MG63 (cell line): ENCODE measurements at regions not wholly inside any gene's neighbourhood (a gene's known extent, or its start where the extent isn't known, plus 50 kb on each side); places are given as distances from the start of the nearest gene placed in this dataset.
A peak's percentile ranks its signal among the peaks of the same experiment; 100 is the strongest.
"Not testable (repeated sequence)": the region's sequence is repeated elsewhere in the genome, so short reads cannot be mapped to it uniquely, and the experiment has no call there.

ENCODE experiments used
- DNase-seq: peaks from one replicate; pipeline ENCODE4 v3.0.0-alpha.2; 2020
- H3K27me3 ChIP-seq: fragments of 250-450 bp; sonication (Bioruptor Pico); 2 replicates; pipeline ENCODE4 v1.5.1; 2020; ENCODE audit warnings: mild to moderate bottlenecking, moderate library complexity
- H3K36me3 ChIP-seq: fragments of 250-450 bp; sonication (Bioruptor Pico); 2 replicates; pipeline ENCODE4 v1.5.1; 2020; ENCODE audit warnings: mild to moderate bottlenecking, moderate library complexity
- H3K4me3 ChIP-seq: fragments of 250-450 bp; sonication (Bioruptor Pico); 2 replicates; pipeline ENCODE4 v1.5.1; 2020; ENCODE audit warnings: mild to moderate bottlenecking, moderate library complexity
- H3K9me3 ChIP-seq: fragments of 250-450 bp; sonication (Bioruptor Pico); 2 replicates; pipeline ENCODE4 v1.5.1; 2020; ENCODE audit warnings: mild to moderate bottlenecking, moderate library complexity

GRCh38 chr10:63833411-63834060, 312.3 kb downstream of the REEP3 start:
- no peak for DNase-seq
- H3K9me3 ChIP-seq = no peaks in the 10 kb centered on the region
- H3K27me3 ChIP-seq = no peaks in the 10 kb centered on the region
- no peaks in the 10 kb centered on the region for H3K36me3 ChIP-seq
- H3K4me3 ChIP-seq = no peak overlapping the region

GRCh38 chr10:63836666-63837442, 315.7 kb downstream of the REEP3 start:
- Histone ChIP-seq H3K4me3 (no peak overlapping the region), H3K27me3 (peaks cover 4% of the 10 kb centered on the region; the same call in 1 of the 2 replicates), H3K9me3 (no peaks in the 10 kb centered on the region), H3K36me3 (no peaks in the 10 kb centered on the region)
- DNase-seq = no peak

GRCh38 chr10:63841761-63842160, 320.6 kb downstream of the REEP3 start:
- H3K4me3 ChIP-seq = no peak overlapping the region
- no peaks in the 10 kb centered on the region for H3K36me3 ChIP-seq
- peaks cover 4% of the 10 kb centered on the region; the same call in 1 of the 2 replicates for H3K27me3 ChIP-seq
- DNase-seq = no peak
- no peaks in the 10 kb centered on the region for H3K9me3 ChIP-seq

- no peak overlapping the region for H3K4me3 ChIP-seq
These were observed 321.9 kb downstream of the REEP3 start for GRCh38 chr10:63843107-63843506.

GRCh38 chr10:63848871-63849270, 327.7 kb downstream of the REEP3 start:
- not testable (repeated sequence) for H3K4me3 ChIP-seq, H3K36me3 ChIP-seq, DNase-seq, H3K9me3 ChIP-seq, H3K27me3 ChIP-seq

More at GRCh38 chr10:63843107-63843506, 321.9 kb downstream of the REEP3 start:
- DNase-seq = no peak
- peaks cover 4% of the 10 kb centered on the region; the same call in 1 of the 2 replicates for H3K27me3 ChIP-seq
- H3K36me3 ChIP-seq = no peaks in the 10 kb centered on the region
- H3K9me3 ChIP-seq = no peaks in the 10 kb centered on the region

- H3K4me3 ChIP-seq = no peak overlapping the region
- DNase-seq = no peak
- no peaks in the 10 kb centered on the region for H3K36me3 ChIP-seq
- no peaks in the 10 kb centered on the region for H3K9me3 ChIP-seq
- H3K27me3 ChIP-seq = peaks cover 26% of the 10 kb centered on the region
These were observed 341.7 kb downstream of the REEP3 start for GRCh38 chr10:63862860-63863259.

GRCh38 chr10:63865210-63865609, 344.0 kb downstream of the REEP3 start:
- no peak for DNase-seq
- H3K4me3 ChIP-seq = no peak overlapping the region

GRCh38 chr10:63866075-63866746, 345.0 kb downstream of the REEP3 start:
- no peaks in the 10 kb centered on the region for H3K9me3 ChIP-seq
- H3K4me3 ChIP-seq = no peak overlapping the region
- no peaks in the 10 kb centered on the region for H3K36me3 ChIP-seq
- peaks cover 26% of the 10 kb centered on the region for H3K27me3 ChIP-seq
- peak; percentile 30 for DNase-seq

More at GRCh38 chr10:63865210-63865609, 344.0 kb downstream of the REEP3 start:
- Histone ChIP-seq H3K36me3 (no peaks in the 10 kb centered on the region), H3K9me3 (no peaks in the 10 kb centered on the region), H3K27me3 (peaks cover 26% of the 10 kb centered on the region)

- no peak for DNase-seq
These were observed 345.5 kb downstream of the REEP3 start for GRCh38 chr10:63866747-63867140.

GRCh38 chr10:63878428-63878827, 357.2 kb downstream of the REEP3 start:
- DNase-seq = no peak
- H3K4me3 ChIP-seq = no peak overlapping the region
- H3K9me3 ChIP-seq = peaks cover 3% of the 10 kb centered on the region
- H3K27me3 ChIP-seq = peaks cover 5% of the 10 kb centered on the region; the same call in 1 of the 2 replicates
- no peaks in the 10 kb centered on the region for H3K36me3 ChIP-seq

More at GRCh38 chr10:63866747-63867140, 345.5 kb downstream of the REEP3 start:
- H3K36me3 ChIP-seq = no peaks in the 10 kb centered on the region
- H3K27me3 ChIP-seq = peaks cover 26% of the 10 kb centered on the region
- H3K9me3 ChIP-seq = no peaks in the 10 kb centered on the region
- H3K4me3 ChIP-seq = no peak overlapping the region

GRCh38 chr10:63883861-63884260, 362.7 kb downstream of the REEP3 start:
- Histone ChIP-seq H3K27me3 (peaks cover 5% of the 10 kb centered on the region; the same call in 1 of the 2 replicates), H3K9me3 (no peaks in the 10 kb centered on the region)
- DNase-seq = no peak

GRCh38 chr10:63884426-63884825, 363.2 kb downstream of the REEP3 start:
- H3K27me3 ChIP-seq = peaks cover 3% of the 10 kb centered on the region; the same call in 1 of the 2 replicates
- DNase-seq = no peak
- H3K36me3 ChIP-seq = no peaks in the 10 kb centered on the region
- no peaks in the 10 kb centered on the region for H3K9me3 ChIP-seq
- H3K4me3 ChIP-seq = no peak overlapping the region

More at GRCh38 chr10:63883861-63884260, 362.7 kb downstream of the REEP3 start:
- H3K4me3 ChIP-seq = no peak overlapping the region
- H3K36me3 ChIP-seq = no peaks in the 10 kb centered on the region

GRCh38 chr10:63885156-63885555, 364.0 kb downstream of the REEP3 start:
- Histone ChIP-seq H3K36me3 (no peaks in the 10 kb centered on the region), H3K9me3 (no peaks in the 10 kb centered on the region), H3K4me3 (no peak overlapping the region), H3K27me3 (no peaks in the 10 kb centered on the region; the same call in 1 of the 2 replicates)
- no peak for DNase-seq

GRCh38 chr10:63886281-63887022, 365.3 kb downstream of the REEP3 start:
- Histone ChIP-seq H3K27me3 (peaks cover 4% of the 10 kb centered on the region; the same call in 1 of the 2 replicates), H3K36me3 (no peaks in the 10 kb centered on the region), H3K4me3 (no peak overlapping the region), H3K9me3 (no peaks in the 10 kb centered on the region)
- DNase-seq = no peak

- no peak overlapping the region for H3K4me3 ChIP-seq
- DNase-seq = no peak
- H3K36me3 ChIP-seq = no peaks in the 10 kb centered on the region
- peaks cover 4% of the 10 kb centered on the region; the same call in 1 of the 2 replicates for H3K27me3 ChIP-seq
- no peaks in the 10 kb centered on the region for H3K9me3 ChIP-seq
These were observed 365.9 kb downstream of the REEP3 start for GRCh38 chr10:63887023-63887589.
